Prostate gland (tissue), 2 donors: ENCODE measurements at regions not wholly inside any gene's neighbourhood (a gene's known extent, or its start where the extent isn't known, plus 50 kb on each side); places are given as distances from the start of the nearest gene placed in this dataset.

ENCODE experiments used
- POLR2A ChIP-seq: fragments of 450-650 bp; IDR thresholded peaks from one replicate; pipeline ENCODE4 v1.6.1; 2016; ENCODE audit warnings: antibody characterized with exemption, mild to moderate bottlenecking
- TF ChIP-seq, protein P1 (sequence below), 4 experiments: fragments of 200-600 bp in 2 of 4; fragments of 450-650 bp in 2 of 4; sonication (generic) in 2 of 4; IDR thresholded peaks; 1 replicate in 3 of 4; 2 replicates in 1 of 4; pipeline ENCODE4 v1.5.1; 2016 to 2019; ENCODE audit warnings: antibody characterized with exemption in 4 of 4, mild to moderate bottlenecking in 2 of 4, moderate library complexity in 2 of 4

GRCh38 chr5:40033411-40033810 lies 608.6 kb upstream of the DAB2 start:
- TF ChIP-seq, protein P1, sequence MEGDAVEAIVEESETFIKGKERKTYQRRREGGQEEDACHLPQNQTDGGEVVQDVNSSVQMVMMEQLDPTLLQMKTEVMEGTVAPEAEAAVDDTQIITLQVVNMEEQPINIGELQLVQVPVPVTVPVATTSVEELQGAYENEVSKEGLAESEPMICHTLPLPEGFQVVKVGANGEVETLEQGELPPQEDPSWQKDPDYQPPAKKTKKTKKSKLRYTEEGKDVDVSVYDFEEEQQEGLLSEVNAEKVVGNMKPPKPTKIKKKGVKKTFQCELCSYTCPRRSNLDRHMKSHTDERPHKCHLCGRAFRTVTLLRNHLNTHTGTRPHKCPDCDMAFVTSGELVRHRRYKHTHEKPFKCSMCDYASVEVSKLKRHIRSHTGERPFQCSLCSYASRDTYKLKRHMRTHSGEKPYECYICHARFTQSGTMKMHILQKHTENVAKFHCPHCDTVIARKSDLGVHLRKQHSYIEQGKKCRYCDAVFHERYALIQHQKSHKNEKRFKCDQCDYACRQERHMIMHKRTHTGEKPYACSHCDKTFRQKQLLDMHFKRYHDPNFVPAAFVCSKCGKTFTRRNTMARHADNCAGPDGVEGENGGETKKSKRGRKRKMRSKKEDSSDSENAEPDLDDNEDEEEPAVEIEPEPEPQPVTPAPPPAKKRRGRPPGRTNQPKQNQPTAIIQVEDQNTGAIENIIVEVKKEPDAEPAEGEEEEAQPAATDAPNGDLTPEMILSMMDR (IDR thresholded peaks at IDR 0.05): no peak
- TF ChIP-seq POLR2A: no peak
